PC-9 (cell line): ENCODE measurements at regions not wholly inside any gene's neighbourhood (a gene's known extent, or its start where the extent isn't known, plus 50 kb on each side); places are given as distances from the start of the nearest gene placed in this dataset.
A peak's percentile ranks its signal among the peaks of the same experiment; 100 is the strongest.

ENCODE experiments used
- BruUV-seq: library from RNA; stranded (reverse); fragments of 400-500 nt; replicated peaks from 2 replicates; lab custom pipeline; 2021; lab: Mats Ljungman, UMichigan
- CTCF ChIA-PET: fragments of 300-600 bp; sonication (Branson Sonifier 250); formaldehyde crosslinking; loops from one replicate; lab custom pipeline; 2022; ENCODE audit warnings: antibody characterized with exemption; lab: Charles Lee
- POLR2A ChIA-PET: fragments of 300-600 bp; sonication (Branson Sonifier 250); formaldehyde crosslinking; loops from one replicate; lab custom pipeline; 2022; ENCODE audit warnings: antibody characterized with exemption; ENCODE audit not compliant: unreplicated experiment; lab: Charles Lee
- DNase-seq, 2 experiments: peaks; one replicate each; pipeline versions ENCODE4 v3.0.0 to v3.0.0-alpha.2; 2015 to 2022; ENCODE audit warnings: mixed read lengths in 1 of 2
- H2AFZ ChIP-seq: fragments of 200-600 bp; sonication (generic); 2 replicates; pipeline ENCODE4 v1.8.1; 2017; ENCODE audit warnings: antibody characterized with exemption
- H3F3A ChIP-seq: fragments of 200-600 bp; sonication (generic); 2 replicates; pipeline ENCODE4 v1.8.1; 2017; ENCODE audit warnings: antibody characterized with exemption, mild to moderate bottlenecking, low read depth; ENCODE audit not compliant: insufficient read depth
- H3K27ac ChIP-seq: fragments of 200-600 bp; sonication (generic); 2 replicates; pipeline ENCODE4 v1.6.1; 2016; ENCODE audit warnings: mixed run types
- H3K27me3 ChIP-seq: fragments of 200-600 bp; sonication (generic); 2 replicates; pipeline ENCODE4 v1.6.1; 2016; ENCODE audit warnings: low read depth, mixed run types; ENCODE audit not compliant: insufficient read depth
- H3K36me3 ChIP-seq: fragments of 200-600 bp; sonication (generic); 2 replicates; pipeline ENCODE4 v1.6.1; 2016; ENCODE audit warnings: low read depth, mixed run types
- H3K4me1 ChIP-seq: fragments of 200-600 bp; sonication (generic); replicated peaks from 2 replicates; pipeline ENCODE4 v1.6.1; 2016; ENCODE audit warnings: mixed run types; ENCODE audit not compliant: insufficient read depth
- H3K4me2 ChIP-seq: fragments of 200-600 bp; sonication (generic); 2 replicates; pipeline ENCODE4 v1.6.1; 2017; ENCODE audit warnings: mixed run types
- H3K4me3 ChIP-seq: fragments of 200-600 bp; sonication (generic); 2 replicates; pipeline ENCODE4 v1.6.1; 2016; ENCODE audit warnings: mixed run types
- H3K79me2 ChIP-seq: fragments of 200-600 bp; sonication (generic); 2 replicates; pipeline ENCODE4 v1.6.1; 2017; ENCODE audit warnings: low read depth, mixed run types
- H3K9me2 ChIP-seq: fragments of 200-600 bp; sonication (generic); 2 replicates; pipeline ENCODE4 v1.8.1; 2017; ENCODE audit warnings: mild to moderate bottlenecking; ENCODE audit not compliant: insufficient read depth
- H3K9me3 ChIP-seq: fragments of 200-600 bp; sonication (generic); 2 replicates; pipeline ENCODE4 v1.8.1; 2016; ENCODE audit warnings: low read depth; ENCODE audit not compliant: insufficient read depth
- H4K20me1 ChIP-seq: fragments of 200-600 bp; sonication (generic); 2 replicates; pipeline ENCODE4 v1.8.1; 2017; ENCODE audit not compliant: insufficient read depth
- CTCF ChIP-seq: fragments of 200-600 bp; sonication (generic); conservative IDR thresholded peaks from 2 replicates; pipeline ENCODE4 v1.6.1; 2017; ENCODE audit warnings: mixed run types, antibody characterized with exemption, mild to moderate bottlenecking, moderate library complexity
- EZH2 ChIP-seq: fragments of 200-600 bp; sonication (generic); IDR thresholded peaks from 2 replicates; pipeline ENCODE4 v1.8.0; 2017; ENCODE audit warnings: antibody characterized with exemption, low read depth
- intact Hi-C: fragments of 100-400 bp; cut with micrococcal nuclease; formaldehyde crosslinking; loops from one replicate; pipeline ENCODE4 v1.10.0; 2022; ENCODE audit not compliant: unreplicated experiment

GRCh38 chr14:56894591-56894991 is 84.3 kb upstream of the OTX2 start:
- H3K9me3 ChIP-seq, result no peaks in the 10 kb centered on the region
- no peaks in the 10 kb centered on the region for H3K36me3 ChIP-seq
- no peaks in the 10 kb centered on the region for H3K9me2 ChIP-seq
- no peaks in the 10 kb centered on the region; the same call in 1 of the 2 replicates for H3K4me1 ChIP-seq
- H3K79me2 ChIP-seq, result no peaks in the 10 kb centered on the region
- no TSS peak for BruUV-seq
- DNase-seq, result no peak
- no peak overlapping the region for H3K4me3 ChIP-seq
- no peaks in the 10 kb centered on the region for H3K27me3 ChIP-seq
- no peak overlapping the region for H3K4me2 ChIP-seq
- no peak for TF ChIP-seq CTCF
- TF ChIP-seq EZH2, result no peak
- POLR2A ChIA-PET, result no interaction called here
- no peak overlapping the region for H2AFZ ChIP-seq
- H3F3A ChIP-seq, result no peaks in the 10 kb centered on the region
- no peaks in the 10 kb centered on the region for H4K20me1 ChIP-seq
- intact Hi-C loops, result no loop called here
- no peak overlapping the region for H3K27ac ChIP-seq
- CTCF ChIA-PET, result no interaction called here

- DNase-seq, result no peak
- no peaks in the 10 kb centered on the region for H3K9me3 ChIP-seq
- no peak overlapping the region for H3K27ac ChIP-seq
- POLR2A ChIA-PET, result no interaction called here
- BruUV-seq, result no TSS peak
- no peak overlapping the region for H3K4me3 ChIP-seq
- H3K9me2 ChIP-seq, result no peaks in the 10 kb centered on the region
- H2AFZ ChIP-seq, result 0 out of 2 replicates have a peak overlapping the region, but pooled peaks have one; percentile 28
- H3F3A ChIP-seq, result no peaks in the 10 kb centered on the region
- CTCF ChIA-PET, result no interaction called here
- no peak for TF ChIP-seq EZH2
- H4K20me1 ChIP-seq, result no peaks in the 10 kb centered on the region
- no peaks in the 10 kb centered on the region for H3K27me3 ChIP-seq
- H3K36me3 ChIP-seq, result no peaks in the 10 kb centered on the region
- no peaks in the 10 kb centered on the region for H3K79me2 ChIP-seq
- no peak overlapping the region for H3K4me2 ChIP-seq
- intact Hi-C loops, result no loop called here
- H3K4me1 ChIP-seq, result no peaks in the 10 kb centered on the region; the same call in 1 of the 2 replicates
These were observed 82.7 kb upstream of the OTX2 start for GRCh38 chr14:56892959-56893358.

GRCh38 chr14:56891226-56891625 is 80.9 kb upstream of the OTX2 start:
- Histone ChIP-seq H3K9me2 (no peaks in the 10 kb centered on the region), H3K4me2 (no peak overlapping the region), H3K27me3 (no peaks in the 10 kb centered on the region), H3K9me3 (no peaks in the 10 kb centered on the region; the same call in 1 of the 2 replicates), H3K27ac (no peak overlapping the region), H3K79me2 (no peaks in the 10 kb centered on the region), H3K36me3 (no peaks in the 10 kb centered on the region), H3K4me3 (no peak overlapping the region), H2AFZ (no peak overlapping the region), H3F3A (0 out of 2 replicates have a peak, but pooled peaks cover 7% of the 10 kb centered on the region), H4K20me1 (no peaks in the 10 kb centered on the region), H3K4me1 (peaks cover 16% of the 10 kb centered on the region)
- no peak for DNase-seq
- POLR2A ChIA-PET, result no interaction called here
- intact Hi-C loops, result no loop called here
- TF ChIP-seq EZH2, result no peak
- no peak for TF ChIP-seq CTCF
- CTCF ChIA-PET, result no interaction called here
- BruUV-seq, result no TSS peak

GRCh38 chr14:56889705-56890104 is 79.4 kb upstream of the OTX2 start:
- Histone ChIP-seq H4K20me1 (no peaks in the 10 kb centered on the region), H3K4me2 (no peak overlapping the region), H3K79me2 (no peaks in the 10 kb centered on the region), H3K36me3 (no peaks in the 10 kb centered on the region), H3K4me1 (peaks cover 22% of the 10 kb centered on the region), H3K9me3 (no peaks in the 10 kb centered on the region; the same call in 1 of the 2 replicates), H3F3A (0 out of 2 replicates have a peak, but pooled peaks cover 11% of the 10 kb centered on the region), H3K27me3 (no peaks in the 10 kb centered on the region), H3K4me3 (no peak overlapping the region), H2AFZ (no peak overlapping the region), H3K27ac (no peak overlapping the region), H3K9me2 (no peaks in the 10 kb centered on the region)
- CTCF ChIA-PET, result no interaction called here
- intact Hi-C loops, result no loop called here
- no TSS peak for BruUV-seq
- no peak for DNase-seq
- TF ChIP-seq EZH2 (no peak), CTCF (no peak)
- POLR2A ChIA-PET, result interaction anchor here (1.0 kb wide), 1 partner anchor 468 kb away, joined by 4 read pairs; no protein-coding TSS in a partner anchor
